Erythroblast (primary cell): ENCODE measurements at regions not wholly inside any gene's neighbourhood (a gene's known extent, or its start where the extent isn't known, plus 50 kb on each side); places are given as distances from the start of the nearest gene placed in this dataset.
"Not testable (repeated sequence)": the region's sequence is repeated elsewhere in the genome, so short reads cannot be mapped to it uniquely, and the experiment has no call there.

Source experiments
- DNase-seq, 2 experiments: peaks; one replicate each; lab custom pipeline; 2025; lab: John Stamatoyannopoulos, UW
- GATA1 ChIP-seq: IDR thresholded peaks from 2 replicates; pipeline ENCODE4 v1.6.1; 2011; ENCODE audit warnings: low read depth, mild to moderate bottlenecking, control low read depth, low read length, moderate library complexity
- POLR2A ChIP-seq: IDR thresholded peaks from 2 replicates; pipeline ENCODE4 v1.6.1; 2011; ENCODE audit warnings: mild to moderate bottlenecking, low read length

GRCh38 chr5:52626312-52626711 is 161.4 kb upstream of the ITGA1 start:
- TF ChIP-seq GATA1 (no peak), POLR2A (no peak)
- DNase-seq: no peak

- TF ChIP-seq GATA1: no peak
- no peak for TF ChIP-seq POLR2A
These were observed 160.0 kb upstream of the ITGA1 start for GRCh38 chr5:52627740-52628139.

GRCh38 chr5:52632281-52632680 is 155.4 kb upstream of the ITGA1 start:
- no peak for TF ChIP-seq POLR2A
- TF ChIP-seq GATA1: no peak

More at GRCh38 chr5:52627740-52628139, 160.0 kb upstream of the ITGA1 start:
- no peak for DNase-seq

GRCh38 chr5:52634171-52634570 is 153.5 kb upstream of the ITGA1 start:
- DNase-seq: not testable (repeated sequence)

More at GRCh38 chr5:52632281-52632680, 155.4 kb upstream of the ITGA1 start:
- no peak for DNase-seq

GRCh38 chr5:52638732-52639131 is 149.0 kb upstream of the ITGA1 start:
- TF ChIP-seq POLR2A: no peak
- TF ChIP-seq GATA1: no peak
- DNase-seq: no peak

GRCh38 chr5:52648726-52649125 is 139.0 kb upstream of the ITGA1 start:
- no peak for TF ChIP-seq POLR2A
- TF ChIP-seq GATA1: no peak
- DNase-seq: no peak

- TF ChIP-seq GATA1: no peak
- TF ChIP-seq POLR2A: no peak
- no peak for DNase-seq
These were observed 132.6 kb upstream of the ITGA1 start for GRCh38 chr5:52655163-52655562.

- TF ChIP-seq POLR2A (no peak), GATA1 (no peak)
- no peak for DNase-seq
These were observed 131.0 kb upstream of the ITGA1 start for GRCh38 chr5:52656569-52657246.

GRCh38 chr5:52657247-52657645 is 130.5 kb upstream of the ITGA1 start:
- peak; percentile 34 to 54 for DNase-seq

GRCh38 chr5:52658246-52658645 is 129.5 kb upstream of the ITGA1 start:
- DNase-seq: no peak
- TF ChIP-seq GATA1 (no peak), POLR2A (no peak)

More at GRCh38 chr5:52657247-52657645, 130.5 kb upstream of the ITGA1 start:
- no peak for TF ChIP-seq GATA1
- no peak for TF ChIP-seq POLR2A

- no peak for TF ChIP-seq GATA1
- no peak for TF ChIP-seq POLR2A
- no peak for DNase-seq
These were observed 127.1 kb upstream of the ITGA1 start for GRCh38 chr5:52660621-52661020.

GRCh38 chr5:52661903-52662595 is 125.7 kb upstream of the ITGA1 start:
- DNase-seq: no peak
- TF ChIP-seq POLR2A: no peak
- TF ChIP-seq GATA1: no peak

GRCh38 chr5:52665559-52665958 is 122.2 kb upstream of the ITGA1 start:
- no peak for DNase-seq
- TF ChIP-seq GATA1: no peak
- TF ChIP-seq POLR2A: no peak

GRCh38 chr5:52668139-52668538 is 119.6 kb upstream of the ITGA1 start:
- DNase-seq: no peak
- no peak for TF ChIP-seq POLR2A
- no peak for TF ChIP-seq GATA1

- DNase-seq: no peak
- TF ChIP-seq POLR2A (no peak), GATA1 (no peak)
These were observed 119.1 kb upstream of the ITGA1 start for GRCh38 chr5:52668544-52669185.
